Vagina (tissue), 2 donors: ENCODE measurements at regions not wholly inside any gene's neighbourhood (a gene's known extent, or its start where the extent isn't known, plus 50 kb on each side); places are given as distances from the start of the nearest gene placed in this dataset.

Source experiments
- POLR2A ChIP-seq, 2 donors: fragments of 450-650 bp; IDR thresholded peaks; one replicate each; pipeline ENCODE4 v1.6.1; 2017; ENCODE audit warnings: antibody characterized with exemption in 2 of 2, mild to moderate bottlenecking in 2 of 2, moderate library complexity in 2 of 2
- POLR2AphosphoS5 ChIP-seq, 2 donors: sonication (generic); formaldehyde crosslinking; IDR thresholded peaks; one replicate each; pipeline ENCODE4 v1.9.0; 2017; ENCODE audit warnings: antibody characterized with exemption in 2 of 2, mild to moderate bottlenecking in 2 of 2, low read depth in 1 of 2; ENCODE audit not compliant: insufficient read depth in 1 of 2

DNA sequence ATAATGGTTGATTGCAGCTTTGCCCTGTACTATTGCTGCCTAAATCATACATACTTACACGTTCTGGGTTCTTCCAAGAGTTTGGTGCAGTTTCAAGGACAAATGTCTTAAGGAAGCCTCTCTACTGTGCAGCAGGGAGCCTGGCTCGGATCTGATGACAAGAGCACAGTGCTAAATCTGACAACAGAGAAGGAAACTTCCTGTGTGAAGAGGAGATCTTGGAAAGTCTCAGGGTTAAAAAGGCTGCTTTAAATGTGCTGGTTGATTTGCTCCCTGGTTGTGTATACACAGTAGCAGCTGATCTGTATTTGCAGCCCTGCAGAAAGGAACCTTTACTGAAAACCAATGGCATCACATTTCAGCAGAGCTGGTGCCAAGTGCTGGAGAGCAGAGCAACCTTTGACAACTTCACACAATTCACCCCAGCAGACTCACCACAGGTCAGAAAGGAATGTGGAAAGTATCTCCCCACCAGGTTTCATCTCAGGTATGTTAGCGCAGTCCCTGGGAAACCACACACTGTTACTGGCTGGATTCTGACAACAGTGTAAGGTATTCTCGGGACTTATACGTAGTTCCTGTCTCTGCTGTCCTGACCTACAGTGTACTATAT, 355.0 kb upstream of the ESRRG start:
- TF ChIP-seq POLR2AphosphoS5 (IDR thresholded peaks at IDR 0.05; ENCODE audit: insufficient read depth in 1 of 2, low read depth in 1 of 2) (no peak), POLR2A (IDR thresholded peaks at IDR 0.05) (no peak)
